ENCODE measurements at regions not wholly inside any gene's neighbourhood (a gene's known extent, or its start where the extent isn't known, plus 50 kb on each side); places are given as distances from the start of the nearest gene placed in this dataset.
"Not testable (repeated sequence)": the region's sequence is repeated elsewhere in the genome, so short reads cannot be mapped to it uniquely, and the experiment has no call there.

DNA sequence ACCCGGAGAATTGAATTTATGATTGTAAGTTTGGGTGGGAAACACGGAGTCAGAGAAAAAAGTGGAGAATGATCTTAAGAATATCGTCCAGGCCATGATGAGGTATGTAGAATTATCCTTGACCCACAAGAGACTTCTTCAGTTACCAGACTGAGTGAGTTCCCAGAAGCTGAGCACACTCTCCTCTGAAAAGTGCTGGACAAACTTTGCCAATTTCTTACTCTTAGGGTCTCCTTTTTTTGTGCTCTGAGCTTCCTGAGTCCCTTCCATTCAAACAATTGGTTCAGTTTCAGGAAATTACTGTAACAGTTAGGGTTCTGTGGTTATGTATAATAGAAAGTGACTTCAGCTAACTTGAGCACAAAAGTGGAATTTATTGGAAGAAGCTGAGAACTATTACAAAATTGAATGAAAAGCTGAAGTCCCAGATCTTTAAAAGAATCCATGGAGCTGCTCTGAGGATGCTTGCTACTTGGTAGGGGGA is 50.6 kb upstream of the EHBP1 start:
- DNase-seq (ENCODE audit: low read depth) = no peak

DNA sequence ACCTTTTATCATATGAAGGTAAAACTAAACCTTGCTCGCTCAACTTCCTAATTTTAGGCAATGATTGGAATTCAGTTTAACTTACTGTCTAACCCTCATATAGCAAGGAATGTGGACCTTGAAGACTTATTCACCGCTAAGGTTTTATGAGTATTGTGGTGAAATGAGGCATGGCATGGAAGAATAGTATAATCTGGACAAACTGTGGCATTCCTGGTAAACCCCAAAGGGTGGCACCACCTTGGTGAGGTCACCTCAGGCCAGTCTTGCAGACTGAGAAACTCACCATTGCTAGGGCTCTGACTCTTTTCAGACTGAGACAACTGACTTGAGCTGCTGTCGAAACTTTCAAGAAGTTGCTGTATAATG is 51.1 kb upstream of the EHBP1 start:
- DNase-seq (ENCODE audit: low read depth) = peak; percentile 85

DNA sequence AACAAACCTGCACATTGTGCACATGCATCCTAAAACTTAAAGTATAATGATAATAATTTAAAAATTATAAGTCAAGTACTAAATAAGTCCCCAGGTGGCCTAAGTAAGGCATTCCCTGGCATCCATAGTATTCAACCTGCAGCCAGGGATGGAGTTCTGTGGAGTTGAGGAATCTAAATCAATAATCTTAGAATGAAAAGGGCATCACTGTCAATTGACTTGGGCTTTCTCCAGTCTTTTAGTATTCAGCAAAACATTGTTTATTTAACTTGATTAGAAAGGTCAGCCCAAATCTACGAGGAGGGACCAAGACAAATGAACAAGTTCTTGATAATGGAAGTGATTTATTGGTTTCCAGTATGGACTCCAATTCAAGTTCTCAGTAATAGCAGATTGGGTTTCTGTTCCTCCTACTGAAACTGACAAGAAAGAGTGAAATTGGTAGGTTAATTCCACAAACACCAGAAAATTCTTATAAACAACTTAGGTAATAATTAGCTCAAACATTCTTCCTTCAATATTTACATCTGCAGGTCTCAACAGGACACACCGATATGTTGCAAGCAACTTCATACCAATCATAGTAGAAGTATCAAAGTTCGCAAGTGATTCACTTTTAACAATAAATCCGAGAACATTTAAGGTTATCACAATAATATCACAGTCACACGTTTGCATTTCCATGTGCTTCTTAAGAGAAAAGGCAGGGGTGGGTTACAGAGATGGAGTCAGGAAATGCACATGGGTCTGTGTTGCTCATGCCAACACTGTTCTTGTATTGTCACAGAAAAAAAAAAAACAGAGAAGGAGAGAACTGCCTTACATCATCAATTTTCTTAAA is 51.7 kb upstream of the EHBP1 start:
- peak; percentile 50 for DNase-seq (ENCODE audit: low read depth)

DNA sequence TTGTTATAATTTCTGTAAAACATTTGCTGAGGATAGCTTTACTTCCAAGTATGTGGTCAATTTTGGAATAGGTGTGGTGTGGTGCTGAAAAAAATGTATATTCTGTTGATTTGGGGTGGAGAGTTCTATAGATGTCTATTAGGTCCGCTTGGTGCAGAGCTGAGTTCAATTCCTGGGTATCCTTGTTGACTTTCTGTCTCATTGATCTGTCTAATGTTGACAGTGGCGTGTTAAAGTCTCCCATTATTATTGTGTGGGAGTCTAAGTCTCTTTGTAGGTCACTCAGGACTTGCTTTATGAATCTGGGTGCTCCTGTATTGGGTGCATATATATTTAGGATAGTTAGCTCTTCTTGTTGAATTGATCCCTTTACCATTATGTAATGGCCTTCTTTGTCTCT is 56.4 kb upstream of the EHBP1 start:
- not testable (repeated sequence) for DNase-seq (ENCODE audit: low read depth)

DNA sequence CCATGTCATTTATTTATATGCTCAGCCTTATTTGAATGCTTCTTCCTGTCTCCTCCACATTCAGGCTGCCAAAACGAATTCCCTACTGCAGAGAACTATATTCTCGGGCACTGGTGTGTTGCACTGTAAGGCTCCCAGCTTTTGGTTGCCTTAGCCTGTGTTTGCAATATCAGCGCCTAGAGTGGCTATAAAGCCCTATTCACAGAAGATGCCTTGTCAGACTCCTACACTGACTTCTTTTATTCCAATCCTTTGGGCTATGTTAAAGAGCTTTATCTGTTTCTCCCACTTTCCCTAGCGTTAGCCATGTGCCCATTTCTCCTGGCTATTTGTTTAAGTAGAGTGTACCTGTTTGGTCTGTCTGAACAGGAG is 62.4 kb upstream of the EHBP1 start:
- no peak for DNase-seq (ENCODE audit: low read depth)

DNA sequence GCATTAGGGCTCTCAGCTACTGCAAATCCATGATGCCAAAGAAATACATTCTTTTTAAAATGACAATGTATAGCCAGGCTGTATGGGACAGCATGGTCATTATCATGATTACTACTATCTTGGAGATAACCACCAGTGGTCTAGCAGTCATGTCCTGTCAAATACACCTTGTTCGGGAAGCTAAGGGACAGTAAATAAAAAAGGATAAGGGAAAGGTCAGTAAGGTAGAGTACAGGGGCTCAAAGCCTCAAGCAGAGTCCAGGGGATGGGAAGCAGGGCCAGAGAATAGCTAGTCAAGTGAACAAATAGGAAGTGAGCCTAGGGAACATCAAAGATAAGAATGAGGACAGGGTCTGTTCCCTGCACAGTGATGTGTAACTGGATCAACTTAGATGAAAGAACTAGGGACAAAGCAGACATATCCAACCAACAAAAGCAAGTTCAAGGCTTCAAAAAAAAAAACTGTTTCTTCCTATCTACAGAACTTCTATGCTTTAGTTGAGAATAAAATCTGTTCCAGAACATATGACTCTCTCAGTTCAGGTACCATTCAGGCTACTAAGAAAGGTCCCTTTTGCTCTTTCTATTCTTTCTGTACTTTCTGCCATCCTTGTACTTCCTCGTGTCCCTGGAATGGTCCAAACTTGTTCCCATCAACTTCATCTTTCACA is 62.9 kb upstream of the EHBP1 start:
- no peak for DNase-seq (ENCODE audit: low read depth)

DNA sequence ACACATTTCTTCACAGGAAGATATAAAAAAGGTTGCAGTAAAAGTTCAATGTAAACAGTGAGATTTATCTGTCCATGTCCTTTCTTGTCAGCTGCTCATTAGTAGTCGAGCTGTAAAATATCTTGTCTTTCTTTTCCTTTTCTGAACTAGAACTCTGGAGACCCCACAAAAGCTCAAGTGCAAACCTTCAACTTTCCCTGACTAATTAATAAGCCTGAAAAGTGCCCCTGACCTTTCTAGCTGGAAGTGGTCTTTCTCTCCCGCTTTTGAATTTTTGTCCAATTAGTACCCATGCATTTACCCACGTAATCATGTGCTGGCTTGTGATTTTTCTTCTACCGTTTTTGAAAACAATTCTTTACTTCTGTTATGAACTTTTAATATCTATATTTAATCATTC is 63.6 kb upstream of the EHBP1 start:
- no peak for DNase-seq (ENCODE audit: low read depth)

DNA sequence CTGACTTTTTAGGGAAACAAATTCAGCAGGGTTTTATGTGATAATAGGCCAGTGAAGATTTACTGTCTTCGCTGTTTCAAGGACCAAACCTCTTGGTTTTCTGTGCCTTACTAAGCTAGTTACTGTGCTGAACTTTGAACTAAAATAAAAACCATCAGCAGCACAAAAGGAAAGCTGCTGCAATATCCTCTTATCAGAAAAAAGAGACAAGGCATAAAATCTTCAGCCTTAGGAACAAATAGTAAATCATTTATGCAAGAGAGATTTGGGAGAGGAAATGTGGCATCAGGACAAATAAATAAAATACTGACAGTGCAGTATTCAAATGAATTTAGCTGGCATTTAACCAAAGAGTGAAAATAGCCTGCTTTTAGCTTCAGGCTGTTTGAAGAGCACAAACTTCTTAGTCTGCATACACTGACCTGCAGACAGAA is 64.1 kb upstream of the EHBP1 start:
- no peak for DNase-seq (ENCODE audit: low read depth)

DNA sequence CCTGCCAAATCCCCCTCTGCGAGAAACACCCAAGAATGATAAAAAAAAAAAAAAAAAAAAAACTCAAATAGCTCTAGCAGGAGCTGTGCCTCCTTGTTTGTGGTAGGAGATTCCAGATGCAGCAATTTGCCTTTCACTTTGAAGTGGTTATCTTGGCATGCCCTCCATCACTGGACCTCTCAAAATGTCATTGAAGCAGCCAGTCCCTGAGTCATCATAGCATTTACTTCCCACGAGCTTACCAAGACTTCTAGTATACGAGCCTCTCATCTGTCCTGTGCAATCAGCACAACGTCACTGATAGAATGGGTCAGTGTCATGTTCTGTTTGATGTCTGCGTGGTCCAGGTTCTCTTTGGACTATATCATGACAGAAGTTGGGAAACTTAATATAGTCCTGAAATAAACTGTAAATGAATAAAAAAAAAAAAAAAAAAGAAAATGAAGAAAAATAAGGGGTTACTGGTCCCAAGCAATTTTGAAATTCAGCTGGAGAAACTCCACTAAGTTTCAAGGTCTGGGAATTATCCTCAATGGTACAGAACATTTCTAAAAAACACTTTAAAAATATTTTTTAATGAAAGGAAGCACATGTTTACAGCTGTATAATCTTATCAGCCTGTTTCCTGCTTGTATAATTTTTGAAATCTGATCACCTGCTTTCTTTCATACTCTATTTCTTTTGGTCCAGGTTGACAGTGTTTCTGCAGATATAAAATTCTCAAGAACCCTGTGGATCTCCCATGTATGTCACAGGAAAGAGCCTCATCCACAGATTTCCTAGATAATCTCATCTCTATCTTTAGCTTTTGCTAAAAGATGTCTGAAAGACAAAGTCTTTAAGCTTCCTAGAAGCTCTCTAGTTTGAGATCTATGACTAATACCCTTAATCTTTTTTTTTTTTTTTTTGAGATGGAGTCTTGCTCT is 74.1 kb upstream of the EHBP1 start:
- no peak for DNase-seq (ENCODE audit: low read depth)

DNA sequence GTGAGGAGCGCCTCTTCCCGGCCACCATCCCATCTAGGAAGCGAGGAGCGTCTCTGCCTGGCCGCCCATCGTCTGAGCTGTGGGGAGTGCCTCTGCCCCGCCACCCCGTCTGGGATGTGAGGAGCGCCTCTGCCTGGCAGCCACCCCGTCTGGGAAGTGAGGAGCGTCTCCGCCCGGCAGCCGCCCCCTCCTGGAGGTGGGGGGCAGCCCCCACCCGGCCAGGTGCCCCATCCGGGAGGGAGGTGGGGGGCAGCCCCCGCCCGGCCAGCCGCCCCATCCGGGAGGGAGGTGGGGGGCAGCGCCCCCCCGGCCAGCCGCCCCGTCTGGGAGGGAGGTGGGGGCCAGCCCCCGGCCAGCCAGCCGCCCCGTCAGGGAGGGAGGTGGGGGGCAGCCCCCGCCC is 75.3 kb upstream of the EHBP1 start:
- DNase-seq (ENCODE audit: low read depth) = not testable (repeated sequence)

DNA sequence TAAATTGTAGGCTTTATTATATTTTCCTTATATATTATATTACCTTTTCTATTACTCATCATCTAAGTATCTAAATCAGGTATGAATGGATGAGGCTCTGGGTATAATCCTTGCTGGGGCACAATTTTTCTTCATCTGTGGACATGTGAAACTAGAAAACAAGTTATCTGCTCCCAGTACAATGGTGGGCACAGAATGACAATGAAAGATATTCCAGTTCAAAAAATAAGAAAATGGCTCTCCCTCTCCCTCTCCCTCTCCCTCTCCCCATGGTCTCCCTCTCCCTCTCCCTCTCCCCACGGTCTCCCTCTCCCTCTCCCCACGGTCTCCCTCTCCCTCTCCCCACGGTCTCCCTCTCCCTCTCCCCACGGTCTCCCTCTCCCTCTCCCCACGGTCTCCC is 76.2 kb upstream of the EHBP1 start:
- DNase-seq (ENCODE audit: low read depth) = not testable (repeated sequence)

DNA sequence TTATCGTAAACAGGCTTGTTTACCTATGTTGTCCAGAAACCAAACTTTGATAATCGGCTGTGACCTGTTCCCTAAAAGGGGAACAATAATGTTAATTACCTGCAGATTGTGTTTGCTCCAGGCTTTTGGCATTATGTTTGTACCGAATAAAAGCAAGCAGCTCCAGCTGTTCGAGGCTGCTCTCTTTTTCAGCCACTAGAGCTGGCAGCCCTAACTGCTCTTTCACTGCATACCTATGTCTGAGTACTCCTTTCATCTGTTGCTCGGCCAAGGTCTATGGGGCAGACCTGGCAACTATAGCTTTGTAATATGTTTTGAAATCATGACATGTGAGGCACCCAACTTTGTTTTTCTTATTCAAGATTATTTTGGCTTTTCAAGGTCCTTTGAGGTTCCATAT is 77.8 kb upstream of the EHBP1 start:
- DNase-seq (ENCODE audit: low read depth) = no peak

DNA sequence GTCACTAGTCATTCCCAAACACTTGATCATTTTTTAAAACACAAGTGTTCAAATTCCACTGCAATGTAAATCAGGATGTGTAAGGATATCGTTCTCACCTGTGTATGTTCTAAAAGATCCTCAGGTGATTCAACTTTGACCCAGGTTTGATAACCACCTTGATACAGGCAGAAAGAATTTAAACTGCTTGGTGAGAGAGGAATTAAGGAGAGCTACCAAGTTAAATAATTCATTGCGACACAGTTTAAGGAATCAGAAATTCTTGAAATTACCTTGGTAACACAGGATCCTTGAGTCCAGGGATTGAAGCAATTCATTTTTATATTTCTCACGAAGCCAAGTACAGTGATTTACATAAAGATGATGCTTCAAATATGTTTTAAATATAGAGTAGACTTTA is 80.7 kb upstream of the EHBP1 start:
- no peak for DNase-seq (ENCODE audit: low read depth)

DNA sequence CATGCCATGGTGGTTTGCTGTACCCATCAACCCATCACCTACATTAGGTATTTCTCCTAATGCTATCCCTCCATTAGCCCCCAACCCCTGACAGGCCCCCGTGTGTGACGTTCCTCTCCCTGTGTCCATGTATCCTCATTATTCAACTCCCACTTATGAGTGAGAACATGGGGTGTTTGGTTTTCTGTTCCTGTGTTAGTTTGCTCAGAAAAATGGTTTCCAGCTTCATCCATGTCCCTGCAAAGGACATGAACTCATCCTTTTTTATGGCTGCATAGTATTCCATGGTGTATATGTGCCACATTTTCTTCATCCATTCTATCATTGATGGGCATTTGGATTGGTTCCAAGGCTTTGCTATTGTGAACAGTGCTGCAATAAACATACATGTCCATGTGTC is 89.0 kb upstream of the EHBP1 start:
- not testable (repeated sequence) for DNase-seq (ENCODE audit: low read depth)

DNA sequence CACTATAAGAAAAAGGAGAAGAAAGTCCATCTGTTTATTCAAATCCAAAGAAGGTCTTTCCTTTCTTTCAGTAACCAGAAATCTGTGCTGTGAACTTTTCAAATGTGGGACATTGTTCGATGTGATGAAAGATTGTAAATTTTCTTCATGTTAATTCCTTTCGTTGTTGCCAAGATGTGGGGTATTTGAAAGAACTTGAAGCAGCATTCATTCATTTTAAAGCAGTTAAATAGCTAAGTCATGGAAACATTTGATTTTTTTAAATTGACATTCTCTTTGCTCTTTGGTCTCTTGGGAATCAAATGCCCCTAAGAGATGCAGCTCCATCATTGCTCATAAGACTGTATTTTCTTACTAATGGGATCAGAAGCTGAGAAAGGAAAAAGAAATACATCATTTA is 93.7 kb upstream of the EHBP1 start:
- no peak for DNase-seq (ENCODE audit: low read depth)

DNA sequence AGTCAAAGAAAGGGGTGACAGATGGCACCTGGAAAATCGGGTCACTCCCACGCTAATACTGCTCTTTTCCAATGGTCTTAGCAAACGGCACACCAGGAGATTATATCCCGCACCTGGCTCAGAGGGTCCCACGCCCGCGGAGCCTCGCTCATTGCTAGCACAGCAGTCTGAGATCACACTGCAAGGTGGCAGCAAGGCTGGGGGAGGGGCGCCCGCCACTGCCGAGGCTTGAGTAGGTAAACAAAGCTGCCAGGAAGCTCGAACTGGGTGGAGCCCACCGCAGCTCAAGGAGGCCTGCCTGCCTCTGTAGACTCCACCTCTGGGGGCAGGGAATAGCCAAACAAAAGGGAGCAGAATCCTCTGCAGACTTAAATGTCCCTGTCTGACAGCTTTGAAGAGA is 99.5 kb upstream of the TMEM17 start:
- DNase-seq (ENCODE audit: low read depth) = not testable (repeated sequence)

DNA sequence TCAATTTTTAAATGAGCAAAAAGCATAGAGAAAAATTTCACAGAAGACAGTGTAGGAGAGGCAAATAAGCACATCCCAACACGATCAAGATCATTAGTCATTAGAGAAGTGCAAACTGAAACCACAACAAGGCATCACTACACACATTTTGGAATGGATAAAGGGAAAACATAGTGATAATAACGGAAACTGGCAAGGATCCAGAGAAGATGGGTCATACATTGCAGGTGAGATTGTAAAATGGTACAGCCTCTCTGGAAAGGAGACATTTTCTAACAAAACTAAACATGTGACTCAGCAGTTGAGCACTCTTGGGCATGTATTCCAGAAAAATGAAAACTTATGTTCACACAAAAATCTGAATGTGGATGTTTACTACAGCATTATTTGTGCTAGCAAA is 98.3 kb upstream of the TMEM17 start:
- peak; percentile 24 for DNase-seq (ENCODE audit: low read depth)

DNA sequence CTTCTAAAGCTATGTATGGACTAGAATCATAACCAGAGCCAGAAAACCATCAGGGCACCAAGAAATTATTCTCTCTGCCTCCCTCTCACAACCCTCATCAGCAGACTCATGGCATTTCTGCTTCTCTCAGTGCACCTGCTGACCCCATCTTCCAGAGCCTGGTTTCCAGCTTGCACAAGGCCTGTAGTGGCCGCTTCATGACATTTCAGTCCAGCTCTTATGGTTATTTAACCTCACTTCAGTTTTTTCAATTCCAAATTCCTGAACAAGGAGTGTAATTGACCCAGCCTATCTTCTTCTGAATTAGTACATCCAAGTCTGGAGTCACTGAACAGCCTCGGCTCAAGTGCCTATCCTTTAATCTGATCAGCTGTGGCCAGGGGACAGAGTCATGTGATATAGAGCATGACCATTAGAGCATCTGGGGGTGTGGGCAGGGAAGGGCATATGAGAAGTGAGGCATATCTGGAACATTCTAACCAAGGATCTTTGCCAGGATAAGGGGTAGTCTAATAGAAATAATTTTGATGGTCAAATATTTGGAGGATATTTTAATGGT is 97.2 kb upstream of the TMEM17 start:
- DNase-seq (ENCODE audit: low read depth) = no peak

DNA sequence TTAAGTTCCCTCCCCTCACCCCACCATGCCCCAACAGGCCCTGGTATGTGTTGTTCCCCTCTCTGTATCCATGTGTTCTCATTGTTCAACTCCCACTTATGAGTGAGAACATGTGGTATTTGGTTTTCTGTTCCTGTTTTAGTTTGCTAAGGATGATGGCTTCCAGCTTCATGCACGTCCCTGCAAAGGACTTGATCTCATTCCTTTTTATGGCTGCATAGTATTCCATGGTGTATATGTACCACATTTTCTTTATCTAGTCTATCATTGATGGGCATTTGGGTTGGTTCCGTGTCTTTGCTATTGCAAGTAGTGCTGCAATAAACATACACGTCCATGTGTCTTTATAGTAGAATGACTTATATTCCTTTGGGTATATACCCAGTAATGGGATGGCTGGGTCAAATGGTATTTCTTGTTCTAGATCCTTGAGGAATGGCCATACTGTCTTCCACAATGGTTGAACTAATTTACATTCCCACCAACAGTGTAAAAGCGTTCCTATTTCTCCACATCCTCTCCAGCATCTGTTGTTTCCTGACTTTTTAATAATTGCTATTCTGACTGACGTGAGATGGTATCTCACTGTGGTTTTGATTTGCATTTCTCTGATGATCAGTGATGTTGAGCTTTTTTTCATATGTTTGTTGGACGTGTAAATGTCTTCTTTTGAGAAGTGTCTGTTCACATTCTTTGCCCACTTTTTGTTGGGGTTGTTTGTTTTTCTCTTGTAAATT is 93.8 kb upstream of the TMEM17 start:
- not testable (repeated sequence) for DNase-seq (ENCODE audit: low read depth)

DNA sequence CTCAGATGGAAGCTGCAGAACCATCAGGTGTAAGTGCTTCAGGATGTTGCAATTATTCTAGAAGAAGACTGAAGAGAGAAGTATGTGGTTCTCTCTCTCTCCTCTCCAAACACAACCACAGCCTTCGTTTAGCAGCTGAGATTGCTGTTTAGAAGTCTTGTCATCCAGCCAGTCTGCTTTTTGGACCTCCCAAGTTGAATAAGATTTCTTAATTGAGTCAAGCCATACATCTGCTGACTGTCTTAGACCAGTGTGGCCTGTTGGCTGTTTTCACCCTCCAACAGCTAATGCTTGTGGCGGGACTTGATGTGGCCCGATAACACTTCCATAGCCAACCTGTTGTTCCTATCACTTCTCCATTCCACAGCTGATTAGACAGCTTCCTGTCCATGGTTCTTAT is 91.3 kb upstream of the TMEM17 start:
- no peak for DNase-seq (ENCODE audit: low read depth)

Data from LHCN-M2 (cell line).